ENCODE measurements at regions not wholly inside any gene's neighbourhood (a gene's known extent, or its start where the extent isn't known, plus 50 kb on each side); places are given as distances from the start of the nearest gene placed in this dataset.
A peak's percentile ranks its signal among the peaks of the same experiment; 100 is the strongest.

DNA sequence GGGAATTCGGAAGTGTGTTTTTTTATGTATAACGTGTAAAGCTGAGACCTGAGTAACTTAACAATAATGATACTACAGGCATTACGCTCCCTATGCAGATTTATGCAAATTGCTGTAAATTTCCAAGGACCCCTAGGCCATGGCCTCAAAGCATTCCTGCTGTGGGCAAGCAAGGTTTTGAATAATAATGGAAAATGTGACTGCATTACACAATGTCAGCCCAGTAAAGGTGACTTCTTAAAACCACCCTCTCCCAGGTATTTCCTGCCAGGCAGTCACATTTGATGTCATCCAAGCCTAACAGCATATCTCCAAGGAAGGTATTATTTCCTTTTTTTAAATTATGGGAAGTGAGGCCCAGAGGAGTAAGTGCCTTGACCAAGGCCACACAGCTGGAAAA is 621.0 kb downstream of the BCL11B start:
- Mint-ChIP-seq H3K27me3 (ENCODE audit: insufficient read depth) (no peaks in the 10 kb centered on the region), H3K4me3 (no peak overlapping the region), H3K9me3 (peaks cover 6% of the 10 kb centered on the region), H3K27ac (no peak overlapping the region), H3K36me3 (ENCODE audit: low read depth) (no peaks in the 10 kb centered on the region), H3K4me1 (no peaks in the 10 kb centered on the region)
- no peak overlapping the region for H3K27ac ChIP-seq (ENCODE audit: low read depth, low read length)
- H3K4me1 ChIP-seq (ENCODE audit: control insufficient read depth, insufficient read depth, low read length): no peaks in the 10 kb centered on the region
- 77% methylated on average over 3 of the region's 3 CpGs; no CpG with 5 or more reads in 1 of the 2 experiments for WGBS, 2 experiments (ENCODE audit: insufficient coverage in 1 of 2, insufficient read length in 1 of 2)
- H3K9me3 ChIP-seq (ENCODE audit: control insufficient read depth, low read length): peaks cover 4% of the 10 kb centered on the region
- no peak overlapping the region for H3K9ac ChIP-seq (ENCODE audit: extremely low read depth, low read length, poor library complexity, severe bottlenecking)
- H3K4me3 ChIP-seq (ENCODE audit: low read length): no peak overlapping the region
- DNase-seq: peak; percentile 49
- H3K27me3 ChIP-seq (ENCODE audit: control insufficient read depth, insufficient read depth, low read length, poor library complexity, severe bottlenecking): no peaks in the 10 kb centered on the region
- H3K36me3 ChIP-seq (ENCODE audit: control insufficient read depth, insufficient read depth, low read length): no peaks in the 10 kb centered on the region
- TF ChIP-seq, protein P1, sequence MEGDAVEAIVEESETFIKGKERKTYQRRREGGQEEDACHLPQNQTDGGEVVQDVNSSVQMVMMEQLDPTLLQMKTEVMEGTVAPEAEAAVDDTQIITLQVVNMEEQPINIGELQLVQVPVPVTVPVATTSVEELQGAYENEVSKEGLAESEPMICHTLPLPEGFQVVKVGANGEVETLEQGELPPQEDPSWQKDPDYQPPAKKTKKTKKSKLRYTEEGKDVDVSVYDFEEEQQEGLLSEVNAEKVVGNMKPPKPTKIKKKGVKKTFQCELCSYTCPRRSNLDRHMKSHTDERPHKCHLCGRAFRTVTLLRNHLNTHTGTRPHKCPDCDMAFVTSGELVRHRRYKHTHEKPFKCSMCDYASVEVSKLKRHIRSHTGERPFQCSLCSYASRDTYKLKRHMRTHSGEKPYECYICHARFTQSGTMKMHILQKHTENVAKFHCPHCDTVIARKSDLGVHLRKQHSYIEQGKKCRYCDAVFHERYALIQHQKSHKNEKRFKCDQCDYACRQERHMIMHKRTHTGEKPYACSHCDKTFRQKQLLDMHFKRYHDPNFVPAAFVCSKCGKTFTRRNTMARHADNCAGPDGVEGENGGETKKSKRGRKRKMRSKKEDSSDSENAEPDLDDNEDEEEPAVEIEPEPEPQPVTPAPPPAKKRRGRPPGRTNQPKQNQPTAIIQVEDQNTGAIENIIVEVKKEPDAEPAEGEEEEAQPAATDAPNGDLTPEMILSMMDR (conservative IDR thresholded peaks at IDR 0.05): no peak

DNA sequence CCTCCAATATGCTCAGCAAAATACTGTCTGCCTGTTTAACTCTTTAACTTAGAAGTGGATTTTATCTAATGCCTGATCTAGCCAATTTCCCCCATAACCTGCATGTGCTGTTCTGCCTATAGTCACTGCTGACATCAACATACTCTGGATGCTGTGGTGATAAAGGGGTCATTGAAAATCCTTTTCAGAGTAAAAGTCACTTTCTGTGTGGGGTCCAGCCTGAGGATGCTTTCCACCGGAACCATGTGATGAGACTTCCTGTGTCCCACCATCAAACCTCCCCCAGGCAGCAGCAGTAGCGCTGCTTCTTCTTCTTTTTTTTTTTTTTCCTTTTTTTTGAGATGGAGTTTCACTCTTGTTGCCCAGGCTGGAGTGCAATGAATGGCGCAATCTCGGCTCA is 607.0 kb downstream of the BCL11B start:
- H3K4me3 Mint-ChIP-seq: no peak overlapping the region

DNA sequence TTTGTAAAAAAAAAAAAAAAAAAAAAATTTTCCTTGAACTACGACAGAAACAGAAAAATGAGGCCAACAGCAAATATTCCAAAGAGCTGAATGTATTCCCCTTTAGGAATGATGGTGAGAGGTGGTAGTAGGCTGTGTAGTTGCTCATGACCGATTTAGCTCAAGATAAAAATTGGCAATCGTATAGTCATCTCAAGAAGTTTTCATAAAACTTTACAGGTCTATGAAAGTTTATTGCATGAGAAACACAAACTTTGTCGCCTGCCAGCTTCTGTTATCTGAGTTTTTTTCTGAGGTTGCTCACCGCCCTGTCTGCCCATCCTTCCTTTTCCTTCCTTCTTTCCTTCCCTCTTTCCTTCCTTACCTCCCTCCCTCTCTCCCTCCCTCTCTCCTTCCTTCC is 605.5 kb downstream of the BCL11B start:
- H3K9me3 ChIP-seq (ENCODE audit: control insufficient read depth, low read length): no peaks in the 10 kb centered on the region
- no peaks in the 10 kb centered on the region for H3K27me3 ChIP-seq (ENCODE audit: control insufficient read depth, insufficient read depth, low read length, poor library complexity, severe bottlenecking)
- H3K9me3 Mint-ChIP-seq: no peaks in the 10 kb centered on the region
- H3K4me3 Mint-ChIP-seq: no peak overlapping the region
- no peaks in the 10 kb centered on the region for H3K36me3 ChIP-seq (ENCODE audit: control insufficient read depth, insufficient read depth, low read length)
- H3K4me3 ChIP-seq (ENCODE audit: low read length): no peak overlapping the region
- no peak overlapping the region for H3K27ac ChIP-seq (ENCODE audit: low read depth, low read length)
- no peaks in the 10 kb centered on the region for H3K4me1 ChIP-seq (ENCODE audit: control insufficient read depth, insufficient read depth, low read length)
- no peaks in the 10 kb centered on the region for H3K36me3 Mint-ChIP-seq (ENCODE audit: low read depth)
- H3K27ac Mint-ChIP-seq: no peak overlapping the region
- H3K4me1 Mint-ChIP-seq: no peaks in the 10 kb centered on the region
- H3K27me3 Mint-ChIP-seq (ENCODE audit: insufficient read depth): no peaks in the 10 kb centered on the region
- WGBS, 2 experiments (ENCODE audit: insufficient coverage in 1 of 2, insufficient read length in 1 of 2): 78 to 81% methylated on average over 4 to 5 of the region's 5 CpGs
- TF ChIP-seq, protein P1 (conservative IDR thresholded peaks at IDR 0.05): no peak
- DNase-seq: no peak
- no peak overlapping the region for H3K9ac ChIP-seq (ENCODE audit: extremely low read depth, low read length, poor library complexity, severe bottlenecking)

More for the DNA sequence above, 607.0 kb downstream of the BCL11B start:
- TF ChIP-seq, protein P1 (conservative IDR thresholded peaks at IDR 0.05): no peak
- 60 to 76% methylated on average over 1 to 4 of the region's 4 CpGs for WGBS, 2 experiments (ENCODE audit: insufficient coverage in 1 of 2, insufficient read length in 1 of 2)
- Histone ChIP-seq H3K9ac (ENCODE audit: extremely low read depth, low read length, poor library complexity, severe bottlenecking) (no peak overlapping the region), H3K36me3 (ENCODE audit: control insufficient read depth, insufficient read depth, low read length) (no peaks in the 10 kb centered on the region), H3K4me3 (ENCODE audit: low read length) (no peak overlapping the region), H3K9me3 (ENCODE audit: control insufficient read depth, low read length) (no peaks in the 10 kb centered on the region), H3K27me3 (ENCODE audit: control insufficient read depth, insufficient read depth, low read length, poor library complexity, severe bottlenecking) (no peaks in the 10 kb centered on the region), H3K27ac (ENCODE audit: low read depth, low read length) (no peak overlapping the region), H3K4me1 (ENCODE audit: control insufficient read depth, insufficient read depth, low read length) (no peaks in the 10 kb centered on the region)
- no peak overlapping the region for H3K27ac Mint-ChIP-seq
- no peaks in the 10 kb centered on the region for H3K27me3 Mint-ChIP-seq (ENCODE audit: insufficient read depth)
- H3K9me3 Mint-ChIP-seq: no peaks in the 10 kb centered on the region
- H3K36me3 Mint-ChIP-seq (ENCODE audit: low read depth): no peaks in the 10 kb centered on the region
- H3K4me1 Mint-ChIP-seq: no peaks in the 10 kb centered on the region
- no peak for DNase-seq

All from endodermal cell (in vitro differentiated cells).